Activated CD4-positive, alpha-beta T cell treated with anti-CD3 and anti-CD28 coated beads, Interleukin-2, amount 10 ng/mL, durations not matched to agents 7 days and 5 days (primary cell): ENCODE measurements at regions not wholly inside any gene's neighbourhood (a gene's known extent, or its start where the extent isn't known, plus 50 kb on each side); places are given as distances from the start of the nearest gene placed in this dataset.

Experiments used
- CTCF ChIA-PET: fragments of 350-600 bp; sonication (Branson Sonifier 250); formaldehyde crosslinking; loops from one replicate; lab custom pipeline; 2021; ENCODE audit warnings: antibody characterized with exemption; lab: Charles Lee
- POLR2A ChIA-PET: fragments of 350-600 bp; sonication (Branson Sonifier 250); formaldehyde crosslinking; loops from one replicate; lab custom pipeline; 2021; ENCODE audit warnings: antibody characterized with exemption; lab: Charles Lee
- DNase-seq: peaks from one replicate; pipeline ENCODE4 v3.0.0-alpha.2; 2020
- H3K27ac Mint-ChIP-seq: one replicate; pipeline ENCODE4 v1.8.0; 2021; ENCODE audit warnings: mild to moderate bottlenecking, moderate library complexity, mixed read lengths
- H3K27me3 Mint-ChIP-seq: one replicate; pipeline ENCODE4 v1.8.0; 2021; ENCODE audit warnings: mixed read lengths
- H3K36me3 Mint-ChIP-seq: one replicate; pipeline ENCODE4 v1.8.0; 2021; ENCODE audit warnings: low read depth, mixed read lengths
- H3K4me1 Mint-ChIP-seq: one replicate; pipeline ENCODE4 v1.8.0; 2021; ENCODE audit warnings: mixed read lengths
- H3K4me3 Mint-ChIP-seq: one replicate; pipeline ENCODE4 v1.8.0; 2021; ENCODE audit warnings: mild to moderate bottlenecking, moderate library complexity, mixed read lengths
- H3K9me3 Mint-ChIP-seq: one replicate; pipeline ENCODE4 v1.8.0; 2021; ENCODE audit warnings: mixed read lengths

DNA sequence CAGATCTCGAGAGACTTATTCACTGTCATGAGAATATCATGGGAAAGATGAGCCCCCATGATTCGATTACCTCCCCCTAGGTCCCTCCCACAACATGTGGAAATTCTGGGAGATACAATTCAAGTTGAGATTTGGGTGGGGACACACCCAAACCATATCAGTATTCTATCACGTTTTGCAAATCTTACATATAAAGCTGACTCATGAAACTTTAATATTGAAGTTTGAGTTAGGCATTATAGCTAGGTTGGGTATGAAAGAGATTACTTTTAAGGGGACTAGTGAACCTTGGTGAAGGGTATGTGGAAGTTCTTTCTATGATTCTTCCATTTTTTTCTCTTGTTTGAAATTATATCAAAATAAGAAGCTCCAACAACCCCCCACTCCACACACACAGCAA is 117.7 kb upstream of the RASGRP1 start:
- POLR2A ChIA-PET: interaction anchor here (0.5 to 1.1 kb wide), 4 partner anchors 71 to 289 kb away, joined by 3 to 6 read pairs (median 4); partner anchors contain the start of gene RASGRP1
- Mint-ChIP-seq H3K4me3 (no peak overlapping the region), H3K27me3 (no peaks in the 10 kb centered on the region), H3K27ac (no peak overlapping the region), H3K9me3 (peaks cover 4% of the 10 kb centered on the region), H3K36me3 (peaks cover 19% of the 10 kb centered on the region), H3K4me1 (peaks cover 76% of the 10 kb centered on the region)
- CTCF ChIA-PET: interaction anchor here (0.6 to 10.8 kb wide), 22 partner anchors 8 to 242 kb away, joined by 3 to 142 read pairs (median 4); partner anchors contain the start of genes FAM98B and RASGRP1
- no peak for DNase-seq

GRCh38 chr15:38682861-38683260 is 118.2 kb upstream of the RASGRP1 start:
- peak overlapping the region; percentile 95 for H3K27ac Mint-ChIP-seq
- POLR2A ChIA-PET: interaction anchor here (0.6 to 1.1 kb wide), 3 partner anchors 72 to 289 kb away, joined by 3 to 6 read pairs (median 4); partner anchors contain the start of gene RASGRP1
- no peak overlapping the region for H3K4me3 Mint-ChIP-seq
- CTCF ChIA-PET: interaction anchor here (0.6 to 10.8 kb wide), 25 partner anchors 8 to 243 kb away, joined by 3 to 142 read pairs (median 4); partner anchors contain the start of genes FAM98B and RASGRP1
- peaks cover under 1% of the 10 kb centered on the region for H3K9me3 Mint-ChIP-seq
- H3K36me3 Mint-ChIP-seq: peaks cover 15% of the 10 kb centered on the region
- peaks cover 77% of the 10 kb centered on the region for H3K4me1 Mint-ChIP-seq
- no peaks in the 10 kb centered on the region for H3K27me3 Mint-ChIP-seq
- DNase-seq: no peak

DNA sequence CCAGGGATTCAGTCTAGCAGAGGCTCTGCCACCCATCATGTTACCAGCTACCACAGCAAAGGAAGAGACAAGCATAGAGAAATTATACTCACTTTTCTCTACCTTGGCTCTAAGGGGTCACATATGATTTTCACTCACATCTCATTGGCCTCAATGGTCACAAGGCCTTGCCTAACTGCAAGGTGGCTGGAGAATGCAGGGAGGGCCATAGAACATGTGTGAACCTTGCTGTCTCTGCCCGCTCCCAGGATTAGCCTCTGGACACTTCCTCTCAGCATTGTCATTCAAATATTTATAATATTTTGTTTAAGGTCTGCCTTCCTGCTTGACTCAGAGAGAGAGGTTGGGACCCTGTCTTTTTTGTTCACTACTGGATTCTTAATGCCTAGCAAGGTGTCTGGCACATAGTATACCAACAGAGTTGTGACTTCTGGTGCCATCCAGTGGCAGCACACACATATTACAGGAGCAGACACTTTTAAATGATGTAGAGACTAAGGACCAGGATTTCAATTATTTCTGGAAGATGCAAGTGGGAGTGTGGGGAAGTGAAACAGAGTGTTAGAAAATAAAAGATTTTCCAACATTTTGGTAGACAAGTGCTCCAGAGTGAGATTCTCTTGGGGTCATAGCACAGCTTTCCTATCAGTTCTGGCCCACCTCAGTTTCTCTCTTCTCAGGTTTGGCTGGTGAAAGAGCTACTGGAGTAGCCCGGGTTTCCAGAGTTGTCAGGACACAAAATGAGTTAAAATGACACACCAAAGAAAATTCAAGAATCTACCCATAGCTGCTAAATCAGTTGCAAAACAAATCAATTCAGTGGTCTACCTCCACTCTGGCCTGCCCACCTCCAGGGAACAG is 119.0 kb upstream of the RASGRP1 start:
- DNase-seq: peak; percentile 82
- no peaks in the 10 kb centered on the region for H3K27me3 Mint-ChIP-seq
- H3K27ac Mint-ChIP-seq: peak overlapping the region; percentile 95
- peak overlapping the region; percentile 55 for H3K4me3 Mint-ChIP-seq
- H3K4me1 Mint-ChIP-seq: peaks cover 81% of the 10 kb centered on the region
- ChIA-PET POLR2A (interaction anchor here (0.7 to 2.0 kb wide), 5 partner anchors 31 to 178 kb away, joined by 3 to 19 read pairs (median 3); no protein-coding TSS in a partner anchor), CTCF (interaction anchor here (0.6 to 10.8 kb wide), 44 partner anchors 7 to 244 kb away, joined by 3 to 142 read pairs (median 4); partner anchors contain the start of genes FAM98B and RASGRP1)
- no peaks in the 10 kb centered on the region for H3K9me3 Mint-ChIP-seq
- peaks cover 15% of the 10 kb centered on the region for H3K36me3 Mint-ChIP-seq

DNA sequence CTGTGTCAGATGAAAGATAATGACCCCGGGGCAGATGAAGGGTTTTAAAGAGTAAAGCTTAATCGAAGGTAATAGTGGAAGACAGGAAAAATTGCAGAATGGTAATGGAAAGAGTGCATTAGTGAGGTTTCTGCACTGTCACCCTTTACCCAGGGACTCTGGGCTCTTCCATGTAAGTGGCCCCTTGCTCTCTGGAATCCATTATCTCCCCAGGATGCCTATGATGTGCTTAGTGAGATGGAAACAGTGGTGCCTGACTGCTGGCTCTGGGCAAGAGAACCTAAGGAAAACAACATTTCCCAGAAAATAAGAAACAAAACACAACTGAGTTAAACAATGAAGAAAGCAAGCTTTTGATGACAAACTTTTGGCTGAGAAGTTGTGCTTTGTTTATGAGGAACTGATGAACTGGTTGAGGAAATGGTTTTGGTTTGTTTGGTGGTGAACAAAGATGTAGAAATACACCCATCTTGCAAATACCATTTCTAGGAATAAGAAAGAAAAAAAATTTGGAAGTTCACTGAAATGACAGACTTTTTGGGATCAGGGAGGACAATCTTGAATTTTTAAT is 119.9 kb upstream of the RASGRP1 start:
- H3K27me3 Mint-ChIP-seq: no peaks in the 10 kb centered on the region
- peaks cover 14% of the 10 kb centered on the region for H3K36me3 Mint-ChIP-seq
- no peak for DNase-seq
- H3K4me3 Mint-ChIP-seq: peak overlapping the region; percentile 55
- ChIA-PET CTCF (interaction anchor here (0.7 to 10.8 kb wide), 25 partner anchors 11 to 226 kb away, joined by 3 to 142 read pairs (median 4); partner anchors contain the start of gene RASGRP1), POLR2A (interaction anchor here (0.6 to 2.0 kb wide), 5 partner anchors 13 to 179 kb away, joined by 3 to 19 read pairs (median 4); no protein-coding TSS in a partner anchor)
- H3K9me3 Mint-ChIP-seq: no peaks in the 10 kb centered on the region
- peak overlapping the region; percentile 95 for H3K27ac Mint-ChIP-seq
- H3K4me1 Mint-ChIP-seq: peaks cover 83% of the 10 kb centered on the region

GRCh38 chr15:38685686-38686339 is 121.2 kb upstream of the RASGRP1 start:
- Mint-ChIP-seq H3K4me1 (peaks cover 92% of the 10 kb centered on the region), H3K27me3 (no peaks in the 10 kb centered on the region), H3K36me3 (peaks cover 14% of the 10 kb centered on the region), H3K4me3 (peak overlapping the region; percentile 50), H3K27ac (peak overlapping the region; percentile 95), H3K9me3 (no peaks in the 10 kb centered on the region)
- DNase-seq: peak; percentile 79
- ChIA-PET CTCF (interaction anchor here (0.7 to 10.8 kb wide), 12 partner anchors 13 to 939 kb away, joined by 3 to 194 read pairs (median 6); partner anchors contain the start of gene RASGRP1), POLR2A (interaction anchor here (0.6 to 3.2 kb wide), 10 partner anchors 11 to 145 kb away, joined by 3 to 20 read pairs (median 6); partner anchors contain the start of gene RASGRP1)

DNA sequence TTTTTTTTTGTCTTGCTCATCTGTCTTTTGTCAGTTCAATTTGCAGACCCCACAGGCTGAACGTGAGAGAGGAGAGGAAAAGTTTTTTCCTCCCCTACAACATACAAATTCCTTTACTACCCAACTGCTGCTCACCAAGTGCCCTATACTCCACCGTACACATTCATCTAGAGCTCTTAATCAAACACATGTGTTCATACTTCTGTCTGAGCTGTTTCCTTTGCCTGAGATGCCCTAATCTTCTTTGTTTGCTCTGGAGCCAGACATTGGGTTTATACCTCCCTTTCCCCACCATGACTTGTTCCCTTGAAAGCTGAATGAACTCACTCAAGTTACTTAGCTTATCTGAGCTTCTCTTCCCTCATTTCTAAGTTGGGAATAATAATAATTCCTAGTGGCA is 122.7 kb upstream of the RASGRP1 start:
- DNase-seq: no peak

GRCh38 chr15:38687775-38688495 is 123.3 kb upstream of the RASGRP1 start:
- Mint-ChIP-seq H3K9me3 (no peaks in the 10 kb centered on the region), H3K4me1 (peaks cover 98% of the 10 kb centered on the region), H3K4me3 (peak overlapping the region; percentile 43), H3K36me3 (peaks cover 8% of the 10 kb centered on the region), H3K27me3 (no peaks in the 10 kb centered on the region), H3K27ac (peak overlapping the region; percentile 95)
- ChIA-PET POLR2A (interaction anchor here (0.6 to 3.2 kb wide), 5 partner anchors 9 to 127 kb away, joined by 3 to 20 read pairs (median 6); partner anchors contain the start of gene RASGRP1), CTCF (interaction anchor here (0.8 to 10.8 kb wide), 22 partner anchors 11 to 248 kb away, joined by 3 to 194 read pairs (median 4); partner anchors contain the start of genes FAM98B and RASGRP1)
- no peak for DNase-seq

More for the DNA sequence above, 122.7 kb upstream of the RASGRP1 start:
- POLR2A ChIA-PET: interaction anchor here (0.6 to 3.2 kb wide), 6 partner anchors 9 to 200 kb away, joined by 3 to 20 read pairs (median 6); partner anchors contain the start of gene RASGRP1
- peak overlapping the region; percentile 21 for H3K4me3 Mint-ChIP-seq
- peaks cover 98% of the 10 kb centered on the region for H3K4me1 Mint-ChIP-seq
- H3K27me3 Mint-ChIP-seq: no peaks in the 10 kb centered on the region
- H3K36me3 Mint-ChIP-seq: peaks cover 11% of the 10 kb centered on the region
- H3K27ac Mint-ChIP-seq: peak overlapping the region; percentile 95
- CTCF ChIA-PET: interaction anchor here (0.7 to 10.8 kb wide), 18 partner anchors 12 to 247 kb away, joined by 3 to 194 read pairs (median 4); partner anchors contain the start of gene RASGRP1
- H3K9me3 Mint-ChIP-seq: no peaks in the 10 kb centered on the region

GRCh38 chr15:38688761-38689160 is 124.1 kb upstream of the RASGRP1 start:
- H3K36me3 Mint-ChIP-seq: peaks cover 3% of the 10 kb centered on the region
- peaks cover 90% of the 10 kb centered on the region for H3K4me1 Mint-ChIP-seq
- peak; percentile 78 for DNase-seq
- H3K4me3 Mint-ChIP-seq: peak overlapping the region; percentile 43
- peak overlapping the region; percentile 95 for H3K27ac Mint-ChIP-seq
- no peaks in the 10 kb centered on the region for H3K27me3 Mint-ChIP-seq
- ChIA-PET CTCF (interaction anchor here (0.6 to 10.8 kb wide), 21 partner anchors 10 to 271 kb away, joined by 3 to 194 read pairs (median 4); partner anchors contain the start of genes FAM98B and RASGRP1), POLR2A (interaction anchor here (1.1 to 3.2 kb wide), 5 partner anchors 16 to 128 kb away, joined by 3 to 20 read pairs (median 4); partner anchors contain the start of gene RASGRP1)
- H3K9me3 Mint-ChIP-seq: no peaks in the 10 kb centered on the region

DNA sequence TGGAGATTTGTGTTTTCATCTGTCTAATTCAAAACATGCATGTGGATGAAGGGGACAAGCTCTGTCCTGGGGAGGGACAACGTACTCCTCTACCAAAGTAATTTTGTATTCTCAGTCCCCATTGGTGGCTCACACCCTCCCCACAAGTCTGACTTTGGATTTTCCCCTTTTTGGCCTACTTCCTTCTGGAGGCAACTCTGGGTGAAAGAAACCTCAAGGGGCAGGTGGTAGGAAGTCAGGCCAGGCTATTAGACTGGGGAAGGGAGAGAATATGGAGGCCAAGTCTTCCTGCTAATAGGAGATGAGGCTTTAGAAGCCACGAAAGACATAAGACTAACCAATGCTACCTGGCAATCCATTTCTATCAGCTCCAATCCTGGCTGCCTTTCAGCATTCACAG is 124.9 kb upstream of the RASGRP1 start:
- no peak for DNase-seq
- H3K36me3 Mint-ChIP-seq: peaks cover 6% of the 10 kb centered on the region
- peak overlapping the region; percentile 95 for H3K27ac Mint-ChIP-seq
- peaks cover 90% of the 10 kb centered on the region for H3K4me1 Mint-ChIP-seq
- H3K9me3 Mint-ChIP-seq: no peaks in the 10 kb centered on the region
- CTCF ChIA-PET: interaction anchor here (0.6 to 10.8 kb wide), 23 partner anchors 10 to 249 kb away, joined by 3 to 194 read pairs (median 8); partner anchors contain the start of genes FAM98B and RASGRP1
- no peaks in the 10 kb centered on the region for H3K27me3 Mint-ChIP-seq
- H3K4me3 Mint-ChIP-seq: no peak overlapping the region
- POLR2A ChIA-PET: interaction anchor here (1.1 to 1.6 kb wide), 3 partner anchors 37 to 219 kb away, joined by 3 to 5 read pairs (median 4); no protein-coding TSS in a partner anchor

DNA sequence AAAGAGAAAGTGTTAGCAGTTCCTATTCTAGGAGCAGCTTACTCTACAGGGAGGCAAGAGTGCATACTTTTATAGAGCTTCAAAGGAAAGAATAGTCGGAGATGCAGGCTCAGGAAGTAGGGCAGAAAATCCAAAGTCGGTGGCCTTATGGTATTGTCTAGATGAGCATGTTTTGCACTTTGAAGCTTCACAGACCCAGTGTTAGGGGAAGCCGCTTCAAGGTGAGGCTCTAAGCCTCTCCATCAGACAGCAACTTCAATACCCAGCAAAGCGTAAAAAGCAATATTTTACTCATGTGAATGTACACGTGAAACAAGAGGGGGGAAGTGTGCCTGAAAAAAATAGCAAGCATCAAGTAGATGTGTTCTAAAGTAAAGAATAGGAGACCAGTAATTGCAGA is 125.6 kb upstream of the RASGRP1 start:
- Mint-ChIP-seq H3K4me1 (peaks cover 90% of the 10 kb centered on the region), H3K4me3 (no peak overlapping the region), H3K9me3 (no peaks in the 10 kb centered on the region)

More for the DNA sequence above, 125.6 kb upstream of the RASGRP1 start:
- CTCF ChIA-PET: interaction anchor here (0.6 to 10.8 kb wide), 36 partner anchors 8 to 250 kb away, joined by 3 to 194 read pairs (median 6); partner anchors contain the start of genes FAM98B and RASGRP1
- Mint-ChIP-seq H3K27ac (peak overlapping the region; percentile 95), H3K36me3 (peaks cover 6% of the 10 kb centered on the region), H3K27me3 (no peaks in the 10 kb centered on the region)
- POLR2A ChIA-PET: interaction anchor here (0.7 to 1.6 kb wide), 2 partner anchors 140 to 220 kb away, joined by 3 to 5 read pairs; no protein-coding TSS in a partner anchor
- DNase-seq: no peak
